HFFc6 (cell line): ENCODE measurements at regions not wholly inside any gene's neighbourhood (a gene's known extent, or its start where the extent isn't known, plus 50 kb on each side); places are given as distances from the start of the nearest gene placed in this dataset.

Source experiments
- DNase-seq: peaks from one replicate; pipeline ENCODE4 v3.0.0-alpha.2; 2018
- H3K27ac Mint-ChIP-seq: 2 replicates; pipeline ENCODE4 v1.8.0; 2020; ENCODE audit warnings: mild to moderate bottlenecking, mixed read lengths
- H3K27me3 Mint-ChIP-seq: 2 replicates; pipeline ENCODE4 v1.8.0; 2021; ENCODE audit warnings: mild to moderate bottlenecking, moderate library complexity, mixed read lengths; ENCODE audit not compliant: insufficient read depth
- H3K36me3 Mint-ChIP-seq: 2 replicates; pipeline ENCODE4 v1.8.0; 2021; ENCODE audit warnings: low read depth, mixed read lengths
- H3K4me1 Mint-ChIP-seq: 2 replicates; pipeline ENCODE4 v1.8.0; 2020; ENCODE audit warnings: low read depth, mixed read lengths
- H3K4me3 Mint-ChIP-seq: 2 replicates; pipeline ENCODE4 v1.8.0; 2020; ENCODE audit warnings: mild to moderate bottlenecking, moderate library complexity, mixed read lengths
- H3K9me3 Mint-ChIP-seq: 2 replicates; pipeline ENCODE4 v1.8.0; 2020; ENCODE audit warnings: mild to moderate bottlenecking, mixed read lengths
- TF ChIP-seq, protein P1 (sequence below): fragments of 200-600 bp; sonication (generic); IDR thresholded peaks from 2 replicates; pipeline ENCODE4 v1.5.0; 2021; ENCODE audit warnings: antibody characterized with exemption, mild to moderate bottlenecking

GRCh38 chr18:40004246-40004645 is 1950.8 kb upstream of the PIK3C3 start:
- H3K36me3 Mint-ChIP-seq: no peaks in the 10 kb centered on the region
- TF ChIP-seq, protein P1, sequence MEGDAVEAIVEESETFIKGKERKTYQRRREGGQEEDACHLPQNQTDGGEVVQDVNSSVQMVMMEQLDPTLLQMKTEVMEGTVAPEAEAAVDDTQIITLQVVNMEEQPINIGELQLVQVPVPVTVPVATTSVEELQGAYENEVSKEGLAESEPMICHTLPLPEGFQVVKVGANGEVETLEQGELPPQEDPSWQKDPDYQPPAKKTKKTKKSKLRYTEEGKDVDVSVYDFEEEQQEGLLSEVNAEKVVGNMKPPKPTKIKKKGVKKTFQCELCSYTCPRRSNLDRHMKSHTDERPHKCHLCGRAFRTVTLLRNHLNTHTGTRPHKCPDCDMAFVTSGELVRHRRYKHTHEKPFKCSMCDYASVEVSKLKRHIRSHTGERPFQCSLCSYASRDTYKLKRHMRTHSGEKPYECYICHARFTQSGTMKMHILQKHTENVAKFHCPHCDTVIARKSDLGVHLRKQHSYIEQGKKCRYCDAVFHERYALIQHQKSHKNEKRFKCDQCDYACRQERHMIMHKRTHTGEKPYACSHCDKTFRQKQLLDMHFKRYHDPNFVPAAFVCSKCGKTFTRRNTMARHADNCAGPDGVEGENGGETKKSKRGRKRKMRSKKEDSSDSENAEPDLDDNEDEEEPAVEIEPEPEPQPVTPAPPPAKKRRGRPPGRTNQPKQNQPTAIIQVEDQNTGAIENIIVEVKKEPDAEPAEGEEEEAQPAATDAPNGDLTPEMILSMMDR: no peak
- H3K4me3 Mint-ChIP-seq: no peak overlapping the region
- no peak for DNase-seq
- no peaks in the 10 kb centered on the region for H3K4me1 Mint-ChIP-seq
- H3K27ac Mint-ChIP-seq: no peak overlapping the region
- no peaks in the 10 kb centered on the region; the same call in 1 of the 2 replicates for H3K9me3 Mint-ChIP-seq
- no peaks in the 10 kb centered on the region for H3K27me3 Mint-ChIP-seq

DNA sequence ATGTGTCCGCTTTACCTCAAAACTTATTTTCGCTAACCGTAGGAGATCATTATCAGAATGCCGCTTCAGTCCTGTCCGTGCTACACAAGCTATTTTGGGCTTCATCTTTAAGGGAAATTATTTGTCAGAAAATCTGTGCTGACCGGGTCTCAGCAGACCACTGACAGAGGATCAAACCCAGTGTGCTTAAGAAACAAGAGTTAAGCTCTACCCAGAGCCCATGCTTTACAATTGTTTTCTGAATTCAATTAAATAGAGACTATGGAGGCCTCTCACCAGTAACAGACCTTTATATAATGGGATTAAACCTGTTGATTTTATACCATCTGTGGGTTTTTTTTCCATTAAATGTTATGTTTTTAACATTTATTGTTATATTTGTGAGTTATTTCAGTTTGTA is 1956.7 kb upstream of the PIK3C3 start:
- TF ChIP-seq, protein P1: no peak
- Mint-ChIP-seq H3K9me3 (no peaks in the 10 kb centered on the region; the same call in 1 of the 2 replicates), H3K4me1 (no peaks in the 10 kb centered on the region), H3K36me3 (no peaks in the 10 kb centered on the region), H3K27me3 (no peaks in the 10 kb centered on the region), H3K4me3 (no peak overlapping the region), H3K27ac (no peak overlapping the region)
- DNase-seq: no peak

DNA sequence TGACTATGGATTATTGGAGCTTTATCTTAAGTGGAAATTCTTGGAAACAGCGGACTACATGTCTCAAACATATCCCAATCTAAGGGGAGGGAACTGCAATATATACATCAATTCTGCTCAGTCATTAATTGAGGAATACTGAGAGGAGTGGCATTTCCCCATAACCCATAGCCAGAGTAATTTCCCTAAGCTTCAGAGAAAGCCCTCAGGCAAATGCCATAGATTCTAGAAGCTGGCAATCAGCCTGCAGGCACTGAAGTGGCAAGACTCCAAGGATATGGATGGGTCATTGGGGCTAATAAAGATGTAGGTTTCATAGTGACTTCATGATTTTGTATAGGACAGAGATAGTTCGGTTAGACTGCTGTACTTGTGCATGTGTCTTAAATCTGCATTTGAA is 1960.5 kb upstream of the PIK3C3 start:
- Mint-ChIP-seq H3K4me3 (no peak overlapping the region), H3K36me3 (no peaks in the 10 kb centered on the region), H3K27ac (no peak overlapping the region), H3K4me1 (no peaks in the 10 kb centered on the region), H3K9me3 (no peaks in the 10 kb centered on the region; the same call in 1 of the 2 replicates), H3K27me3 (no peaks in the 10 kb centered on the region)
- TF ChIP-seq, protein P1: no peak
- DNase-seq: no peak

GRCh38 chr18:39991696-39992265 is 1963.3 kb upstream of the PIK3C3 start:
- H3K27ac Mint-ChIP-seq: no peak overlapping the region
- TF ChIP-seq, protein P1: no peak
- H3K4me3 Mint-ChIP-seq: no peak overlapping the region
- DNase-seq: no peak
- no peaks in the 10 kb centered on the region; the same call in 1 of the 2 replicates for H3K9me3 Mint-ChIP-seq
- H3K4me1 Mint-ChIP-seq: no peaks in the 10 kb centered on the region
- no peaks in the 10 kb centered on the region for H3K36me3 Mint-ChIP-seq
- no peaks in the 10 kb centered on the region; the same call in 1 of the 2 replicates for H3K27me3 Mint-ChIP-seq

DNA sequence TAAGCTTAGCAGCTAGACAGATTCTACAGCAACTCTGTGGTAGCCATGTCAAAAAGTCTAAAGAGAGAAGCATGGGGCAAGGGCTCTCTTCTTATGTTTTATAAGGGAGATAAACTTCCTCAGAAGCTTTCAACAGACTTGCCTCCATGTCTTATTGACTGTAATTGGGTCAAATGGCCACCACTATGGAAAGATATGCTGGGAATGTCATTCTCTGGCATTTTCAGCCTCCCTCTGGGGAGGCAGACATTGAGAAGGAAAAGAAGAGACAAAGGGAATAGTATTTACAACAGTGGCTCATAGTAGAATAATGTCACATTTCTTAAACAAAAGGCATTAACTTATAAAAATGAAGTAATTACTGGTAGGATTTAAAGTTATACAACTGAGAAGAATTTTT is 1964.5 kb upstream of the PIK3C3 start:
- Mint-ChIP-seq H3K4me1 (no peaks in the 10 kb centered on the region), H3K27ac (no peak overlapping the region), H3K4me3 (no peak overlapping the region), H3K9me3 (no peaks in the 10 kb centered on the region), H3K27me3 (no peaks in the 10 kb centered on the region; the same call in 1 of the 2 replicates), H3K36me3 (no peaks in the 10 kb centered on the region)
- DNase-seq: no peak
- TF ChIP-seq, protein P1: no peak
